ENCODE measurements at regions not wholly inside any gene's neighbourhood (a gene's known extent, or its start where the extent isn't known, plus 50 kb on each side); places are given as distances from the start of the nearest gene placed in this dataset.
"Not testable (repeated sequence)": the region's sequence is repeated elsewhere in the genome, so short reads cannot be mapped to it uniquely, and the experiment has no call there.

DNA sequence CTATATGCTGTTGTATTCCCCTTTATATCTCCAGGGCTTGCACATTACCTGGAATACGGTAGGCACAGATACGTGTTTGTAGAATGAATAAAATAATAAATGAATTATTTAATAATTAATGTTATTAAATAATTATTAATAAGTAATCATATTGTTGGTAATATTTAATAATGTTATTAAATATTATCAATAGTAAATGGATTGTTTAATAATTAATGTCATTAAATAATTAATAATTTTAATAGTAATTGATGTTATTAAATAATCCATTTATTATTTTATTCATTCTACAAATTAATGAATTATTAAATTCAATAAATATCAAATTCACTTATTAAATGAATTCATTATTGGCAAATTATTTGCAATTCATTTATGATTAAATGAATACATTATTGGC lies 175.1 kb downstream of the MATN1 start:
- no peaks in the 10 kb centered on the region for H3K9me3 Mint-ChIP-seq (ENCODE audit: low read depth)
- H3K4me1 Mint-ChIP-seq (ENCODE audit: low read depth), result no peaks in the 10 kb centered on the region
- H3K36me3 Mint-ChIP-seq (ENCODE audit: insufficient read depth), result no peaks in the 10 kb centered on the region
- TF ChIP-seq, protein P1, sequence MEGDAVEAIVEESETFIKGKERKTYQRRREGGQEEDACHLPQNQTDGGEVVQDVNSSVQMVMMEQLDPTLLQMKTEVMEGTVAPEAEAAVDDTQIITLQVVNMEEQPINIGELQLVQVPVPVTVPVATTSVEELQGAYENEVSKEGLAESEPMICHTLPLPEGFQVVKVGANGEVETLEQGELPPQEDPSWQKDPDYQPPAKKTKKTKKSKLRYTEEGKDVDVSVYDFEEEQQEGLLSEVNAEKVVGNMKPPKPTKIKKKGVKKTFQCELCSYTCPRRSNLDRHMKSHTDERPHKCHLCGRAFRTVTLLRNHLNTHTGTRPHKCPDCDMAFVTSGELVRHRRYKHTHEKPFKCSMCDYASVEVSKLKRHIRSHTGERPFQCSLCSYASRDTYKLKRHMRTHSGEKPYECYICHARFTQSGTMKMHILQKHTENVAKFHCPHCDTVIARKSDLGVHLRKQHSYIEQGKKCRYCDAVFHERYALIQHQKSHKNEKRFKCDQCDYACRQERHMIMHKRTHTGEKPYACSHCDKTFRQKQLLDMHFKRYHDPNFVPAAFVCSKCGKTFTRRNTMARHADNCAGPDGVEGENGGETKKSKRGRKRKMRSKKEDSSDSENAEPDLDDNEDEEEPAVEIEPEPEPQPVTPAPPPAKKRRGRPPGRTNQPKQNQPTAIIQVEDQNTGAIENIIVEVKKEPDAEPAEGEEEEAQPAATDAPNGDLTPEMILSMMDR (IDR thresholded peaks at IDR 0.05; ENCODE audit: unreplicated experiment), result no peak
- H3K27me3 Mint-ChIP-seq, result peaks cover 2% of the 10 kb centered on the region
- H3K4me3 Mint-ChIP-seq (ENCODE audit: low read depth), result no peak overlapping the region
- no peak overlapping the region for H3K27ac Mint-ChIP-seq
- DNase-seq (ENCODE audit: low spot score, unreplicated experiment), result no peak

DNA sequence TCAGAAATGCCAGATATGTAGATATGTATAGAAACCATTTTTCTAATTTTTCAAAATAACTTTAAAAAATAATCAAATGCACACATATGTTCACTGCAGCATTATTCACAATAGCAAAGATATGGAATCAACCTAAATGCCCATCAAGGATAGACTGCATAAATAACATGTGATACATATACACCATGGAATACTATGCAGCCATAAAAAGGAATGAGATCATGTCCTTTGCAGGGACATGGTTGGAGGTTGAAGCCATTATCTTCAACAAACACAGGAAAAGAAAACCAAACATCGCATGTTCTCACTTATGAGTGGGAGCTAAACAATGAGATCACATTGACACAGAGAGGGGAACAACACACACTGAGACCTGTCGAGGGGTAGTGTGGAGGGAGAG lies 176.1 kb downstream of the MATN1 start:
- H3K4me3 Mint-ChIP-seq (ENCODE audit: low read depth); H3K4me1 Mint-ChIP-seq (ENCODE audit: low read depth); DNase-seq (ENCODE audit: low spot score, unreplicated experiment); H3K27ac Mint-ChIP-seq; H3K36me3 Mint-ChIP-seq (ENCODE audit: insufficient read depth); H3K27me3 Mint-ChIP-seq; H3K9me3 Mint-ChIP-seq (ENCODE audit: low read depth): not testable (repeated sequence)

DNA sequence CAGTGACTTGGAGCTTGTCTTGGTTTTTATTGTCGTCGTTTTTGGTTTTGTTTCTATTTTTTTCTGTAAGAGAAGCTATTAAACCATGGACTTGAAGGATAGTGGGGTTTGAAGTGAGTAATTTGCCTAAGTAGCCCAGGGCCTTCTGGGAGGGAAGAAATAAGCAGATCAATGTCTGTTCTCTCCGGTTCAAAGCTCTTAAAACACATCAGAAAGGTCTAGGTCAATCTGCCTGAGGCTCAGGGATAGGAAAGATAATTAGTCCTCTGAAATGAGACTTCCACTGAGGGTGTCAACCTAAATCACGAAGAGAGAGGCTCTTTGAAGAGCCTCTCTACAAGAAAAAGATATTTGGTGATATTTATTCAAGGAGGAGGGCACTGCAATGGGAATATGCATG lies 178.0 kb downstream of the MATN1 start:
- no peak for DNase-seq (ENCODE audit: low spot score, unreplicated experiment)
- Mint-ChIP-seq H3K27me3 (no peaks in the 10 kb centered on the region), H3K27ac (no peak overlapping the region), H3K9me3 (ENCODE audit: low read depth) (peaks cover 3% of the 10 kb centered on the region), H3K4me3 (ENCODE audit: low read depth) (no peak overlapping the region), H3K4me1 (ENCODE audit: low read depth) (no peaks in the 10 kb centered on the region), H3K36me3 (ENCODE audit: insufficient read depth) (no peaks in the 10 kb centered on the region)
- TF ChIP-seq, protein P1 (IDR thresholded peaks at IDR 0.05; ENCODE audit: unreplicated experiment), result no peak

DNA sequence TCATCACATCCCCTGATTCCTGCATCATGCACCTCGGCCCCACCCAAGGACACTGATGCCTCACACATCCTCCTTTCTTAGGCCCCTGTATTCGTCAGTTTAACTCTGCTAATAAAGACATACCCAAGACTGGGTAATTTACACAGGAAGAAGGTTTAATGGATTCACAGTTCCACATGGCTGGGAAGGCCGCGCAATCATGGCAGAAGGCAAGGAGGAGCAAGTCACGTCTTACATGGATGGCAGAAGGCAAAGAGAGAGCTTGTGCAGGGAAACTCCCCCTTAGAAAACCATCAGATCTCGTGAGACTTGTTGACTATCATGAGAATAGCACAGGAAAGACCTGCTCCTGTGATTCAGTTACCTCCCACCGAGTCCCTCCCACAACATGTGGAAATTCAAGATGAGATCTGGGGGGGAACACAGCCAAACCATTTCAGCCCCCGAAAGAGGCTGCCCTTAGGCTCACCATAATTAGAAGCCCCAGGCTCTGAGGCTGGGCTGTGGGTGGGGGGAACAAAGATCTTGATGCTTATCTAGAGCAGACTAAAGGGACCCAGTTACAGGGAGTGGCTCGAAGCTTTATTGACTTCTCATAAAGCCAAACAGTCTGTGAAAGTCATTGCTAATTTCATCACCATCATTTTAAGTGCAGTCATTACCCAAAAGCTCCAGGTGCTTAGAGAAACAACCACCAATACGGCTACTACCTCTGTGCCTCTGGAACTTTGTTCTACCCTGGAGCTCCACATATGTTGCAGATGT lies 181.5 kb downstream of the MATN1 start:
- no peaks in the 10 kb centered on the region for H3K4me1 Mint-ChIP-seq (ENCODE audit: low read depth)
- H3K9me3 Mint-ChIP-seq (ENCODE audit: low read depth), result peaks cover 3% of the 10 kb centered on the region
- no peak overlapping the region for H3K4me3 Mint-ChIP-seq (ENCODE audit: low read depth)
- DNase-seq (ENCODE audit: low spot score, unreplicated experiment), result no peak
- no peaks in the 10 kb centered on the region for H3K27me3 Mint-ChIP-seq
- no peaks in the 10 kb centered on the region for H3K36me3 Mint-ChIP-seq (ENCODE audit: insufficient read depth)
- H3K27ac Mint-ChIP-seq, result no peak overlapping the region
- TF ChIP-seq, protein P1 (IDR thresholded peaks at IDR 0.05; ENCODE audit: unreplicated experiment), result no peak

DNA sequence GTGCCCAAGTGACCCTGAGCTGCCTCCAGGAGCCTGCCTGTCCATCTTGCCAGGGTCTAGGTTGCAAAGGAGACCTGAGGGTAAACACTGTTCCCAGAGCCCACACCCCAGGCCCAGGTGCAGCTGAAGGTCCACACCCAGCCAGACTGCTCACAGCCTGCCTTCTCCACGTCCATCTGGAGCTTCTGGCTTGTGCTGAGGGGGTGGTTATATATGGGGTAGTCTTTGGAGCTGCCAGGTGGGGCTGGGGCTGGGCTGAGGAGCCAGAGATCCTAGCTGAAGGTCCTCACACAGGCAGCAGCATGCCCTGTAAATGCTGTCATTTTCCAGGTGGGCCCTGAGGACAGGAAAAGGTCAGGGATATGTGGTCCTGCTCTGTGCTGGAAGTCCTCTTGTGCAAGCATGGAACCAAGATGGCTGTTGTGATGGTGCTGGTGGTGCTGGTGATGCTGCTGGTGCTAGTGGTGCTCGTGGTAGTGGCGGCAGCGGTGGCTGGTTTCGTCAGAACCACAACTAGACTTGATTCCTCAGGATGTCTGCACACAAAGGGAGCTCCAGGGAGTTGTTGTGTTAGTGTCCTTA lies 182.7 kb downstream of the MATN1 start:
- no peak overlapping the region for H3K27ac Mint-ChIP-seq
- peaks cover 3% of the 10 kb centered on the region for H3K9me3 Mint-ChIP-seq (ENCODE audit: low read depth)
- no peaks in the 10 kb centered on the region for H3K36me3 Mint-ChIP-seq (ENCODE audit: insufficient read depth)
- no peak for DNase-seq (ENCODE audit: low spot score, unreplicated experiment)
- TF ChIP-seq, protein P1 (IDR thresholded peaks at IDR 0.05; ENCODE audit: unreplicated experiment), result no peak
- no peaks in the 10 kb centered on the region for H3K4me1 Mint-ChIP-seq (ENCODE audit: low read depth)
- H3K27me3 Mint-ChIP-seq, result no peaks in the 10 kb centered on the region
- H3K4me3 Mint-ChIP-seq (ENCODE audit: low read depth), result no peak overlapping the region

DNA sequence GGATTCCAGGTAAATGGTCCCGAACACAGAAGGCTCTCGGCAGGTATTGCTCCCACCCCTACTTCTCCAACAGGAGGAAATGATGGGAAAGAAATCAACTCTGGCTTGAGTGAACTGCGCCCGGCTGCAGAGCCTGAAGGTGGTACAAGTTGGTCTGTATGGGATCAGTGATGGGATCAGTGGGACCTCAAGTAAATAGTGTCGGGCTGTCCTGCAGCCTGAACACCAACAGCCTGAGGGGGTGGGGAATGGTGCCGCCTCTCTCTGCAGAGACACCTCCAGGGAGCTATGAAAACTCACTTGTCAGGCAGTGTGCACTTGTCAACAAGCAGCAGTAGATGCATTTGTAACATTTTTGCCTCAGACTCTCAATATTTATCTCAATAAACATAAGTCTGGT lies 183.5 kb downstream of the MATN1 start:
- Mint-ChIP-seq H3K36me3 (ENCODE audit: insufficient read depth) (no peaks in the 10 kb centered on the region), H3K4me3 (ENCODE audit: low read depth) (no peak overlapping the region), H3K4me1 (ENCODE audit: low read depth) (no peaks in the 10 kb centered on the region), H3K27me3 (no peaks in the 10 kb centered on the region), H3K9me3 (ENCODE audit: low read depth) (peaks cover 3% of the 10 kb centered on the region), H3K27ac (no peak overlapping the region)
- TF ChIP-seq, protein P1 (IDR thresholded peaks at IDR 0.05; ENCODE audit: unreplicated experiment), result no peak
- DNase-seq (ENCODE audit: low spot score, unreplicated experiment), result no peak

All from progenitor cell of endocrine pancreas (in vitro differentiated cells).